ENCODE measurements at regions not wholly inside any gene's neighbourhood (a gene's known extent, or its start where the extent isn't known, plus 50 kb on each side); places are given as distances from the start of the nearest gene placed in this dataset.
"Not testable (repeated sequence)": the region's sequence is repeated elsewhere in the genome, so short reads cannot be mapped to it uniquely, and the experiment has no call there.

GRCh38 chr22:47310601-47311000, 548.2 kb downstream of the TBC1D22A start:
- no peak for DNase-seq

GRCh38 chr22:47309946-47310345, 547.5 kb downstream of the TBC1D22A start:
- DNase-seq: no peak

GRCh38 chr22:47309476-47309875, 547.0 kb downstream of the TBC1D22A start:
- no peak for DNase-seq

- DNase-seq: no peak
Measured at GRCh38 chr22:47308886-47309285, 546.4 kb downstream of the TBC1D22A start.

GRCh38 chr22:47307822-47308221, 545.4 kb downstream of the TBC1D22A start:
- DNase-seq: no peak

- DNase-seq: no peak
Measured at GRCh38 chr22:47307326-47307725, 544.9 kb downstream of the TBC1D22A start.

GRCh38 chr22:47304854-47305253, 542.4 kb downstream of the TBC1D22A start:
- DNase-seq: no peak

GRCh38 chr22:47304191-47304831, 541.9 kb downstream of the TBC1D22A start:
- DNase-seq: no peak

GRCh38 chr22:47303161-47303890, 540.9 kb downstream of the TBC1D22A start:
- no peak for DNase-seq

- not testable (repeated sequence) for DNase-seq
Measured at GRCh38 chr22:47302587-47302986, 540.1 kb downstream of the TBC1D22A start.

- DNase-seq: no peak
Measured at GRCh38 chr22:47301820-47302475, 539.5 kb downstream of the TBC1D22A start.

GRCh38 chr22:47300698-47301405, 538.4 kb downstream of the TBC1D22A start:
- DNase-seq: no peak

GRCh38 chr22:47299863-47300697, 537.6 kb downstream of the TBC1D22A start:
- DNase-seq: no peak

- DNase-seq: no peak
Measured at GRCh38 chr22:47299211-47299862, 536.9 kb downstream of the TBC1D22A start.

GRCh38 chr22:47298017-47298785, 535.8 kb downstream of the TBC1D22A start:
- no peak for DNase-seq

GRCh38 chr22:47297261-47298016, 535.0 kb downstream of the TBC1D22A start:
- DNase-seq: no peak

GRCh38 chr22:47296405-47297260, 534.2 kb downstream of the TBC1D22A start:
- no peak for DNase-seq

GRCh38 chr22:47295982-47296381, 533.5 kb downstream of the TBC1D22A start:
- DNase-seq: no peak

- DNase-seq: no peak
Measured at GRCh38 chr22:47295226-47295901, 532.9 kb downstream of the TBC1D22A start.
